ENCODE measurements at regions not wholly inside any gene's neighbourhood (a gene's known extent, or its start where the extent isn't known, plus 50 kb on each side); places are given as distances from the start of the nearest gene placed in this dataset.

DNA sequence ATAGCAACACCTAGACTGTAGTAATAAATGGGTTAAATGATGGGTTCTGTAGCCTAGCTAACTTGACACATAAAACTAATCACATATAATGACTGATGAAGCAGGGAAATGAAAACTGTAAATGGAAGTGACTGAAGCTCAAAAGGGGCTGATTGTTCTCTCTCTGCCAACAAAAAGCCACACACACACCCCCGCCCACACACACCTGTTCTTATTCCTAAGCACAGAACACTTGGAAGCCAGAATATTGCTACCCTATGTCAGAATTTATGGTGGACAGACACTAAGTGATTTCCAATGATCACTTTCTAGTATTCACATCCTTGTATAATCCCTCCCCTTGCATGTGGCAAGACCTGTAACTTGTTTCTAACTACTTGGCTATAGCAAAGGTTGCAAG is 603.5 kb downstream of the UTRN start:
- TF ChIP-seq FOXJ3 (CRISPR knock-in tag; IDR thresholded peaks at IDR 0.05; ENCODE audit: borderline replicate concordance) (no peak), MXD4 (CRISPR knock-in tag; IDR thresholded peaks at IDR 0.05; ENCODE audit: borderline replicate concordance) (no peak), ATF1 (CRISPR knock-in tag; IDR thresholded peaks at IDR 0.05) (no peak), FOXK1 (CRISPR knock-in tag; IDR thresholded peaks at IDR 0.05) (no peak), CREB1 (CRISPR knock-in tag; IDR thresholded peaks at IDR 0.05) (no peak), ZNF423 (CRISPR knock-in tag; IDR thresholded peaks at IDR 0.05) (no peak), PRRX2 (CRISPR knock-in tag; IDR thresholded peaks at IDR 0.05) (no peak), CREM (CRISPR knock-in tag; IDR thresholded peaks at IDR 0.05) (no peak), TP53 (CRISPR knock-in tag; IDR thresholded peaks at IDR 0.05) (no peak)
- TF ChIP-seq, protein P1, sequence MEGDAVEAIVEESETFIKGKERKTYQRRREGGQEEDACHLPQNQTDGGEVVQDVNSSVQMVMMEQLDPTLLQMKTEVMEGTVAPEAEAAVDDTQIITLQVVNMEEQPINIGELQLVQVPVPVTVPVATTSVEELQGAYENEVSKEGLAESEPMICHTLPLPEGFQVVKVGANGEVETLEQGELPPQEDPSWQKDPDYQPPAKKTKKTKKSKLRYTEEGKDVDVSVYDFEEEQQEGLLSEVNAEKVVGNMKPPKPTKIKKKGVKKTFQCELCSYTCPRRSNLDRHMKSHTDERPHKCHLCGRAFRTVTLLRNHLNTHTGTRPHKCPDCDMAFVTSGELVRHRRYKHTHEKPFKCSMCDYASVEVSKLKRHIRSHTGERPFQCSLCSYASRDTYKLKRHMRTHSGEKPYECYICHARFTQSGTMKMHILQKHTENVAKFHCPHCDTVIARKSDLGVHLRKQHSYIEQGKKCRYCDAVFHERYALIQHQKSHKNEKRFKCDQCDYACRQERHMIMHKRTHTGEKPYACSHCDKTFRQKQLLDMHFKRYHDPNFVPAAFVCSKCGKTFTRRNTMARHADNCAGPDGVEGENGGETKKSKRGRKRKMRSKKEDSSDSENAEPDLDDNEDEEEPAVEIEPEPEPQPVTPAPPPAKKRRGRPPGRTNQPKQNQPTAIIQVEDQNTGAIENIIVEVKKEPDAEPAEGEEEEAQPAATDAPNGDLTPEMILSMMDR (IDR thresholded peaks at IDR 0.05): no peak
- TF ChIP-seq, protein P2, sequence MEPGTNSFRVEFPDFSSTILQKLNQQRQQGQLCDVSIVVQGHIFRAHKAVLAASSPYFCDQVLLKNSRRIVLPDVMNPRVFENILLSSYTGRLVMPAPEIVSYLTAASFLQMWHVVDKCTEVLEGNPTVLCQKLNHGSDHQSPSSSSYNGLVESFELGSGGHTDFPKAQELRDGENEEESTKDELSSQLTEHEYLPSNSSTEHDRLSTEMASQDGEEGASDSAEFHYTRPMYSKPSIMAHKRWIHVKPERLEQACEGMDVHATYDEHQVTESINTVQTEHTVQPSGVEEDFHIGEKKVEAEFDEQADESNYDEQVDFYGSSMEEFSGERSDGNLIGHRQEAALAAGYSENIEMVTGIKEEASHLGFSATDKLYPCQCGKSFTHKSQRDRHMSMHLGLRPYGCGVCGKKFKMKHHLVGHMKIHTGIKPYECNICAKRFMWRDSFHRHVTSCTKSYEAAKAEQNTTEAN (CRISPR knock-in tag; IDR thresholded peaks at IDR 0.05): no peak
- TF ChIP-seq, protein P3, sequence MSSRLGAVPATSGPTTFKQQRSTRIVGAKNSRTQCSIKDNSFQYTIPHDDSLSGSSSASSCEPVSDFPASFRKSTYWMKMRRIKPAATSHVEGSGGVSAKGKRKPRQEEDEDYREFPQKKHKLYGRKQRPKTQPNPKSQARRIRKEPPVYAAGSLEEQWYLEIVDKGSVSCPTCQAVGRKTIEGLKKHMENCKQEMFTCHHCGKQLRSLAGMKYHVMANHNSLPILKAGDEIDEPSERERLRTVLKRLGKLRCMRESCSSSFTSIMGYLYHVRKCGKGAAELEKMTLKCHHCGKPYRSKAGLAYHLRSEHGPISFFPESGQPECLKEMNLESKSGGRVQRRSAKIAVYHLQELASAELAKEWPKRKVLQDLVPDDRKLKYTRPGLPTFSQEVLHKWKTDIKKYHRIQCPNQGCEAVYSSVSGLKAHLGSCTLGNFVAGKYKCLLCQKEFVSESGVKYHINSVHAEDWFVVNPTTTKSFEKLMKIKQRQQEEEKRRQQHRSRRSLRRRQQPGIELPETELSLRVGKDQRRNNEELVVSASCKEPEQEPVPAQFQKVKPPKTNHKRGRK (CRISPR knock-in tag; IDR thresholded peaks at IDR 0.05; ENCODE audit: borderline replicate concordance): no peak
- TF ChIP-seq, protein P4, sequence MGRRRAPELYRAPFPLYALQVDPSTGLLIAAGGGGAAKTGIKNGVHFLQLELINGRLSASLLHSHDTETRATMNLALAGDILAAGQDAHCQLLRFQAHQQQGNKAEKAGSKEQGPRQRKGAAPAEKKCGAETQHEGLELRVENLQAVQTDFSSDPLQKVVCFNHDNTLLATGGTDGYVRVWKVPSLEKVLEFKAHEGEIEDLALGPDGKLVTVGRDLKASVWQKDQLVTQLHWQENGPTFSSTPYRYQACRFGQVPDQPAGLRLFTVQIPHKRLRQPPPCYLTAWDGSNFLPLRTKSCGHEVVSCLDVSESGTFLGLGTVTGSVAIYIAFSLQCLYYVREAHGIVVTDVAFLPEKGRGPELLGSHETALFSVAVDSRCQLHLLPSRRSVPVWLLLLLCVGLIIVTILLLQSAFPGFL (CRISPR knock-in tag; IDR thresholded peaks at IDR 0.05; ENCODE audit: borderline replicate concordance): no peak
- TF ChIP-seq, protein P5, sequence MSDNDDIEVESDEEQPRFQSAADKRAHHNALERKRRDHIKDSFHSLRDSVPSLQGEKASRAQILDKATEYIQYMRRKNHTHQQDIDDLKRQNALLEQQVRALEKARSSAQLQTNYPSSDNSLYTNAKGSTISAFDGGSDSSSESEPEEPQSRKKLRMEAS (CRISPR knock-in tag; IDR thresholded peaks at IDR 0.05): no peak

Data from WTC11 (cell line).